HL-60 (cell line): ENCODE measurements at regions not wholly inside any gene's neighbourhood (a gene's known extent, or its start where the extent isn't known, plus 50 kb on each side); places are given as distances from the start of the nearest gene placed in this dataset.

ENCODE experiments used
- GABPA ChIP-seq: IDR thresholded peaks from 2 replicates; pipeline ENCODE4 v1.6.1; 2012; ENCODE audit warnings: low read depth
- POLR2AphosphoS5 ChIP-seq: IDR thresholded peaks from 2 replicates; pipeline ENCODE4 v1.6.1; 2012; ENCODE audit warnings: low read depth
- TF ChIP-seq, protein P1 (sequence below): IDR thresholded peaks from one replicate; pipeline ENCODE4 v1.5.1; 2011; ENCODE audit warnings: low read length, control low read depth, inconsistent platforms; ENCODE audit not compliant: insufficient read depth

GRCh38 chr10:78867555-78867939 is 201.2 kb upstream of the ZMIZ1 start:
- TF ChIP-seq, protein P1, sequence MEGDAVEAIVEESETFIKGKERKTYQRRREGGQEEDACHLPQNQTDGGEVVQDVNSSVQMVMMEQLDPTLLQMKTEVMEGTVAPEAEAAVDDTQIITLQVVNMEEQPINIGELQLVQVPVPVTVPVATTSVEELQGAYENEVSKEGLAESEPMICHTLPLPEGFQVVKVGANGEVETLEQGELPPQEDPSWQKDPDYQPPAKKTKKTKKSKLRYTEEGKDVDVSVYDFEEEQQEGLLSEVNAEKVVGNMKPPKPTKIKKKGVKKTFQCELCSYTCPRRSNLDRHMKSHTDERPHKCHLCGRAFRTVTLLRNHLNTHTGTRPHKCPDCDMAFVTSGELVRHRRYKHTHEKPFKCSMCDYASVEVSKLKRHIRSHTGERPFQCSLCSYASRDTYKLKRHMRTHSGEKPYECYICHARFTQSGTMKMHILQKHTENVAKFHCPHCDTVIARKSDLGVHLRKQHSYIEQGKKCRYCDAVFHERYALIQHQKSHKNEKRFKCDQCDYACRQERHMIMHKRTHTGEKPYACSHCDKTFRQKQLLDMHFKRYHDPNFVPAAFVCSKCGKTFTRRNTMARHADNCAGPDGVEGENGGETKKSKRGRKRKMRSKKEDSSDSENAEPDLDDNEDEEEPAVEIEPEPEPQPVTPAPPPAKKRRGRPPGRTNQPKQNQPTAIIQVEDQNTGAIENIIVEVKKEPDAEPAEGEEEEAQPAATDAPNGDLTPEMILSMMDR, result no peak
- no peak for TF ChIP-seq GABPA
- no peak for TF ChIP-seq POLR2AphosphoS5
